H54 (cell line): ENCODE measurements at regions not wholly inside any gene's neighbourhood (a gene's known extent, or its start where the extent isn't known, plus 50 kb on each side); places are given as distances from the start of the nearest gene placed in this dataset.
"Not testable (repeated sequence)": the region's sequence is repeated elsewhere in the genome, so short reads cannot be mapped to it uniquely, and the experiment has no call there.

Experiments used
- DNase-seq: peaks from one replicate; pipeline ENCODE4 v3.0.0; 2011; ENCODE audit warnings: low spot score, mixed read lengths; ENCODE audit not compliant: insufficient read length
- FAIRE-seq: peaks from 3 replicates; lab custom pipeline; 2011; peaks lifted over from hg19 to GRCh38; lab: Jason Lieb, UNC
- POLR2A ChIP-seq: IDR thresholded peaks from 2 replicates; pipeline ENCODE4 v1.6.1; 2011; ENCODE audit warnings: low read depth, mild to moderate bottlenecking, low read length

GRCh38 chr19:27971071-27971470, 1241.9 kb downstream of the UQCRFS1 start:
- no peak for FAIRE-seq

GRCh38 chr19:27966390-27966816, 1246.5 kb downstream of the UQCRFS1 start:
- peak; percentile 84 for FAIRE-seq
- no peak for TF ChIP-seq POLR2A

More at GRCh38 chr19:27971071-27971470, 1241.9 kb downstream of the UQCRFS1 start:
- no peak for DNase-seq
- no peak for TF ChIP-seq POLR2A

DNA sequence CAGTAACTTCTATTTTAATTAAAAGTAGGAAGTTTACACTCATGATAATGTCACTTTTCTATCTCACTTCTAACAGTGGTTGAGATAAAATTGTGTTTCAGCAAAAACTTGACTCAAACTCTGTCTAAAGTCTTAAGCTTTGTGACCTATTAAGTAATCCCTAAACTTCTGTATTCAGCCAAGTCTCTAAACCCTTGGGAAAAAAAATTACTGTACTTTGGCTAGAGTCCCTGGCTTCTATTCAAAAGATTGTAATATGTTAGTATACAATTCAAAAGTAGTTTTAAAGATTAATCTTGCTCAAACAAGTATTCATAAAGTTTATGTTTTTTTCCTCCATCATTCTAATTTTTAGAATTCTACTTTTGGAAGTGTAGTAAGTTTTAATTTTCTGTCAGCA, 1248.8 kb downstream of the UQCRFS1 start:
- FAIRE-seq, result no peak

More at GRCh38 chr19:27966390-27966816, 1246.5 kb downstream of the UQCRFS1 start:
- no peak for DNase-seq

GRCh38 chr19:27962264-27962663, 1250.7 kb downstream of the UQCRFS1 start:
- DNase-seq, result no peak
- no peak for FAIRE-seq
- TF ChIP-seq POLR2A, result no peak

More for the DNA sequence above, 1248.8 kb downstream of the UQCRFS1 start:
- DNase-seq, result no peak
- TF ChIP-seq POLR2A, result no peak

GRCh38 chr19:27955485-27956480, 1257.2 kb downstream of the UQCRFS1 start:
- DNase-seq (no peak), FAIRE-seq (no peak)
- no peak for TF ChIP-seq POLR2A

GRCh38 chr19:27942607-27943006, 1270.3 kb downstream of the UQCRFS1 start:
- DNase-seq, FAIRE-seq: not testable (repeated sequence)

DNA sequence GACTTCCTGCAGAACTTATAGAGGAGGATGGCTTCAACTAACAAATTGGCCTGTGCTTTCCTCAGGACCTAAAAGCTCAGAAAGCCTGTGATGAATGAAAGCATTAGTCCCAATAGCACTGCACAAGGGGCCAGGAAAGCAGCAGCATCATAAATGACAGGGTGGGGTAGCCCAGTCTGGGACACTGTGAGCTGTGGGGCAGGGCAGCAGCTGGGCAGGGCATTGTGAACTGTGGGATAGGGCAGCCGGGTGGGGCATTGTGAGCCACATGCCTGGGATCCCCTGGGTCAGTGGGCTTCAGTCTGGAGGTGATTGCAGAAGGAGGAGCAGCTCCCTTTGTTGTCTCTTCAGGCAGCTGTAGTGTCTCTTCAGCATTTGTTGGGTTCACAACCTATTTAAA, 1276.8 kb downstream of the UQCRFS1 start:
- DNase-seq (no peak), FAIRE-seq (no peak)
- no peak for TF ChIP-seq POLR2A

DNA sequence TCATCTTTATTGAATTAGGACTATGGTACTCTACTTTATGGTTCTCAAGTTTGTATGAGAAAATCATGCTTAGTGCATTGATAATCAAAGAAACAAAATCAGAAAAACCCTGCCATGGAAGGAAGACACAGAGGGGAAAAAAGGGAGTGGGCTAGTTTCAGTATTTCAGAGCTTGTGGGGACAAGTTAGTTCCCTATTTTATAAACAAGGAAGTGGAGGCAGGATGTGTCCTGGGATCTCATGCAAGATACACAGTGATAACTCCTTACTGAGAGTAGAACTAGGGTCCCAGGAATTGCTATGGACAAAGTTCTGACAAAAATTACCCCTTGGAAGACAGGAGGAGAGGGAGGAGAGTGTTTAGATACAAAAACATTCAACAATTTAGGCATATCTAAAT, 1277.3 kb downstream of the UQCRFS1 start:
- FAIRE-seq, result no peak
- DNase-seq, result no peak
- no peak for TF ChIP-seq POLR2A

DNA sequence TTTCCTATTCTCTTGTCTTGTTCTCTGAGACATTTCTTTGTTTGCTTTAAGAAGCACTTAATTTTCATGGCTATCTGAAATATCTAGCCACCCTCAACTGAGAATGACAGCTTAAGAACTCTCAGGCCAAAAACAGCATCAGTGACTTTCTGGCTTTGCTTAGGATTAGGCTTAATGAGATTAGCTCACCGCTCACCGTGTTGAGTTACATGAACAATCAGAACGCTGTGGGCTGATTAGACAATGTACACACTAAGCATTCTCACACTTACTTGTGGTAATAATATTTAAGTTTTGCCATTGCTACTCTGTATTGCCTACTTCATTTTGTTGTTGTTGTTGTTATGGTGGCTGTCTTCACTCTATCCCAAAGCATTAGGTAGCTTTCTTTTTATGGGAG, 1283.6 kb downstream of the UQCRFS1 start:
- no peak for DNase-seq
- no peak for FAIRE-seq
- TF ChIP-seq POLR2A, result no peak

DNA sequence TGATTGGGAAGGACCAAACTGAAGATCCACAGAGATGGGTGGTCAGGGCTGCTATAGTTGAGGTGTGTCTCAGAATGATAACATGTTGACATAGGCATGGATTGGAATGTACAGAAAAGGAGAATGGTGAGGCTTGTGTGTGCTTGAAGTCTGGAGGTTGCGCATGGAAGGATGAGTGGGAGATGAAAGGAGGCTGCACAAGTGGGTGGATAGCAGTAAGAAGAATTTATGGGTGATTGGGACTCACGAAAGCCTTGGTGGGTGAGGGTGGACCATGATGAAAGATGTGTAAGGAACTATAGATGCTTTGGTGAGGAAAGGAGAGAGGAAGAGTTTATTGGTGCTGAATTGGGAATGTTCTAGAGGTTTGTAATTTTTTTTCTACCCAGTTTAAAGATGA, 1287.7 kb downstream of the UQCRFS1 start:
- no peak for TF ChIP-seq POLR2A
- DNase-seq, result no peak
- no peak for FAIRE-seq

DNA sequence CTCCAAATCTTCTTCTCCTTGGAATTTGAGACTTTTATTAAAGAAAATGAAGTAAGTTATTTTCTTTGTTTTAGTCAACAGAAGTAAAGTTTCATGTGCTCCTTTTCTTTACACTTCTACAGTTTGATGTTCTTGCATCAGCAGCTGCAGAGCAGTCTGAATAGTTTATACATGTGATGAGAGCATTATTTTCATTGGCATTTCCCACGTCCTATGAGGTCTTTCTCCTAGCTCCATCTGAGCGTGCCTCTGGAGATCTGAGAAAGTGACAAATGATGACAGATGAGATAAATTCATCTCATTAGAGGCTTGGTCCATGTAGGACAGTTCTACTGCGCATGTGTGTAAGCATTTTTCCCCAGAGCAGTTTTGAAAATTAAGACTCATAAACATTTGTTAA, 1290.0 kb downstream of the UQCRFS1 start:
- DNase-seq (no peak), FAIRE-seq (no peak)
- TF ChIP-seq POLR2A, result no peak

GRCh38 chr19:27920774-27921173, 1292.2 kb downstream of the UQCRFS1 start:
- TF ChIP-seq POLR2A, result no peak
- no peak for FAIRE-seq

GRCh38 chr19:27918818-27919217, 1294.1 kb downstream of the UQCRFS1 start:
- no peak for TF ChIP-seq POLR2A
- no peak for DNase-seq
- FAIRE-seq, result no peak

More at GRCh38 chr19:27920774-27921173, 1292.2 kb downstream of the UQCRFS1 start:
- no peak for DNase-seq

- FAIRE-seq (no peak), DNase-seq (no peak)
Measured at GRCh38 chr19:27911122-27911898, 1301.6 kb downstream of the UQCRFS1 start.

More at GRCh38 chr19:27911122-27911898, 1301.6 kb downstream of the UQCRFS1 start:
- no peak for TF ChIP-seq POLR2A
